Endodermal cell (in vitro differentiated cells): ENCODE measurements at regions not wholly inside any gene's neighbourhood (a gene's known extent, or its start where the extent isn't known, plus 50 kb on each side); places are given as distances from the start of the nearest gene placed in this dataset.

ENCODE experiments used
- DNase-seq: peaks from one replicate; pipeline ENCODE4 v3.0.0-alpha.2; 2017
- H3K27ac ChIP-seq: 2 replicates; pipeline ENCODE4 v1.5.1; 2013; ENCODE audit warnings: mild to moderate bottlenecking, low read depth, low read length, moderate library complexity
- H3K27me3 ChIP-seq: 2 replicates; pipeline ENCODE4 v1.6.1; 2013; ENCODE audit warnings: mild to moderate bottlenecking, low read length, moderate library complexity; ENCODE audit not compliant: insufficient read depth, control insufficient read depth, poor library complexity, severe bottlenecking
- H3K36me3 ChIP-seq: 2 replicates; pipeline ENCODE4 v1.7.0; 2013; ENCODE audit warnings: mild to moderate bottlenecking, low read length, moderate library complexity; ENCODE audit not compliant: control insufficient read depth, insufficient read depth
- H3K4me1 ChIP-seq: one replicate; pipeline ENCODE4 v1.7.0; 2013; ENCODE audit warnings: low read length; ENCODE audit not compliant: control insufficient read depth, insufficient read depth
- H3K4me3 ChIP-seq: 2 replicates; pipeline ENCODE4 v1.5.1; 2013; ENCODE audit warnings: mild to moderate bottlenecking, low read length, moderate library complexity
- H3K9ac ChIP-seq: 2 replicates; pipeline ENCODE4 v1.6.1; 2013; ENCODE audit warnings: mild to moderate bottlenecking, low read length, moderate library complexity; ENCODE audit not compliant: poor library complexity, severe bottlenecking; ENCODE audit errors: extremely low read depth
- H3K9me3 ChIP-seq: 2 replicates; pipeline ENCODE4 v1.6.1; 2013; ENCODE audit warnings: mild to moderate bottlenecking, low read length, moderate library complexity; ENCODE audit not compliant: control insufficient read depth
- H3K27ac Mint-ChIP-seq: 2 replicates; pipeline ENCODE4 v1.8.0; 2020; ENCODE audit warnings: mixed read lengths
- H3K27me3 Mint-ChIP-seq: 2 replicates; pipeline ENCODE4 v1.8.0; 2021; ENCODE audit warnings: mild to moderate bottlenecking, mixed read lengths; ENCODE audit not compliant: insufficient read depth
- H3K36me3 Mint-ChIP-seq: 2 replicates; pipeline ENCODE4 v1.8.0; 2020; ENCODE audit warnings: low read depth, mixed read lengths
- H3K4me1 Mint-ChIP-seq: 2 replicates; pipeline ENCODE4 v1.8.0; 2020; ENCODE audit warnings: mixed read lengths
- H3K4me3 Mint-ChIP-seq: 2 replicates; pipeline ENCODE4 v1.8.0; 2020; ENCODE audit warnings: mild to moderate bottlenecking, moderate library complexity, mixed read lengths
- H3K9me3 Mint-ChIP-seq: 2 replicates; pipeline ENCODE4 v1.8.0; 2020; ENCODE audit warnings: mild to moderate bottlenecking, mixed read lengths
- WGBS, 2 experiments: methylation state at CpG; one replicate each; pipeline versions ENCODE4 v1.1.5 to v1.1.7; 2013; ENCODE audit warnings: missing lambda C conversion rate in 2 of 2, mixed read lengths in 1 of 2; ENCODE audit not compliant: insufficient coverage in 1 of 2, insufficient read length in 1 of 2; 5-methylcytosine and 5-hydroxymethylcytosine counted together
- TF ChIP-seq, protein P1 (sequence below): fragments of 200-600 bp; sonication (generic); conservative IDR thresholded peaks from 2 replicates; pipeline ENCODE4 v1.5.0; 2021; ENCODE audit warnings: antibody characterized with exemption, mild to moderate bottlenecking

DNA sequence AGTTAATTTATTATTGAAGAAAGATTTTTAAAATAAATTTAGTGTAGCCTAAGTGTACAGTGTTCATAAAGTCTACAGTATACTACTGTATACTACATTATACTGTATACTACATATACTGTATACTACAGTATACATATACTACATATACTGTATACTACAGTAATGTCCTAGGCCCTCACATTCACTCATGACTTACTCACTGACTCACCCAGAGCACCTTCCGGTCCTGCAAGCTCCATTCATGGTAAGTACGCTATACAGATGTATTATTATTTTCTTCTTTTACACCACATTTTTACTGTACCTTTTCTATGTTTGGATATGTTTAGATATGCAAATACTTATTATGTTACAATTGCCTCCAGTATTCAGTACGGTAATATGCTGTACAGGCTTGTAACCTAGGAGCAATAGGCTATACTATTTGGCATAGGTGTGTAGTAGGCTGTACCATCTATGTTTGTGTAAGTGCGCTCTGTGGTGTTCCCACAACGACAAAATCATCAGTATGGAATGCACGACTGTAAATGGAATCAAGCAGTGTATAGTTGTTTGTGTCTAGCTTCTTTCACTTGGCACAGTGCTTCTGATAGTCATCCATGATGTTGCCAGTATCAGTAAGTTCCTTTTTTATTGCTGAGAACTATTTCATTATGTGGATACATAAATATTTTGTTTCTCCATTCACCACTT lies 245.7 kb downstream of the MTX2 start:
- Mint-ChIP-seq H3K36me3 (no peaks in the 10 kb centered on the region), H3K27ac (no peak overlapping the region), H3K4me3 (no peak overlapping the region), H3K27me3 (peaks cover 56% of the 10 kb centered on the region), H3K9me3 (no peaks in the 10 kb centered on the region), H3K4me1 (peaks cover 5% of the 10 kb centered on the region)
- Histone ChIP-seq H3K9me3 (no peaks in the 10 kb centered on the region), H3K4me3 (no peak overlapping the region), H3K27ac (no peak overlapping the region), H3K36me3 (no peaks in the 10 kb centered on the region), H3K27me3 (peaks cover 26% of the 10 kb centered on the region), H3K4me1 (no peaks in the 10 kb centered on the region), H3K9ac (no peak overlapping the region)
- TF ChIP-seq, protein P1, sequence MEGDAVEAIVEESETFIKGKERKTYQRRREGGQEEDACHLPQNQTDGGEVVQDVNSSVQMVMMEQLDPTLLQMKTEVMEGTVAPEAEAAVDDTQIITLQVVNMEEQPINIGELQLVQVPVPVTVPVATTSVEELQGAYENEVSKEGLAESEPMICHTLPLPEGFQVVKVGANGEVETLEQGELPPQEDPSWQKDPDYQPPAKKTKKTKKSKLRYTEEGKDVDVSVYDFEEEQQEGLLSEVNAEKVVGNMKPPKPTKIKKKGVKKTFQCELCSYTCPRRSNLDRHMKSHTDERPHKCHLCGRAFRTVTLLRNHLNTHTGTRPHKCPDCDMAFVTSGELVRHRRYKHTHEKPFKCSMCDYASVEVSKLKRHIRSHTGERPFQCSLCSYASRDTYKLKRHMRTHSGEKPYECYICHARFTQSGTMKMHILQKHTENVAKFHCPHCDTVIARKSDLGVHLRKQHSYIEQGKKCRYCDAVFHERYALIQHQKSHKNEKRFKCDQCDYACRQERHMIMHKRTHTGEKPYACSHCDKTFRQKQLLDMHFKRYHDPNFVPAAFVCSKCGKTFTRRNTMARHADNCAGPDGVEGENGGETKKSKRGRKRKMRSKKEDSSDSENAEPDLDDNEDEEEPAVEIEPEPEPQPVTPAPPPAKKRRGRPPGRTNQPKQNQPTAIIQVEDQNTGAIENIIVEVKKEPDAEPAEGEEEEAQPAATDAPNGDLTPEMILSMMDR: no peak
- 88 to 100% methylated on average over 1 to 6 of the region's 6 CpGs for WGBS, 2 experiments
- no peak for DNase-seq

DNA sequence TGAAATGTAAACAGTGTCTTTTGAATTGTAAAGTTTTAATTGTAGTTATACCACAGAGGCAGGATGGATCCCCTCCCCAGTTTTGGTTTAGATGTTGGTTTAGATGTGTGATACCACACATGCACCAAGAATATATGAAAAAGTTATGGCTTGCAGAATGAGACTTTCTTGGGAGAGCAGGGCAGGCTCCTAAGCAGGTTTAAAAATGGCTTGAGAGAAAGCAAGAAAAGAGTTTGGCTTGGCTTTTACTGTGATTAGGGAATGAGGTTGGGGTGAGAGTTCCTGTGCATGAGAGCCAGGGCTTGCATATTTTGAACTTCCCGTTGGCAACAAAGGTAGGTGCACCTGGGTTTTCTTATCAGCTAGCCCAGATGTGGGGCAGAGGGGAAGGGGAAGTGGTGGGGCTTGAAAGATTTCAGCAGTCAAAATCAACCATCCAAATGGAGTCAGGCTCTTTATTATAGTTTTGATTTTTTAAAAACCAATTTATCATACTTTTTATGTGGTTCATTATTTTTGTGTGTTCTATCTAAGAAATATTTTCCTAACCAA lies 246.9 kb downstream of the MTX2 start:
- no peaks in the 10 kb centered on the region for H3K9me3 Mint-ChIP-seq
- H3K4me1 ChIP-seq: no peaks in the 10 kb centered on the region
- no peaks in the 10 kb centered on the region for H3K36me3 Mint-ChIP-seq
- DNase-seq: no peak
- H3K4me3 Mint-ChIP-seq: no peak overlapping the region
- H3K9ac ChIP-seq: no peak overlapping the region
- H3K9me3 ChIP-seq: no peaks in the 10 kb centered on the region
- peaks cover 5% of the 10 kb centered on the region for H3K4me1 Mint-ChIP-seq
- H3K27ac ChIP-seq: no peak overlapping the region
- peaks cover 38% of the 10 kb centered on the region for H3K27me3 ChIP-seq
- TF ChIP-seq, protein P1: no peak
- H3K36me3 ChIP-seq: no peaks in the 10 kb centered on the region
- no peak overlapping the region for H3K4me3 ChIP-seq
- H3K27me3 Mint-ChIP-seq: peaks cover 60% of the 10 kb centered on the region
- no peak overlapping the region for H3K27ac Mint-ChIP-seq
- WGBS, 2 experiments: 57% methylated on average over 1 of the region's 1 CpG; no CpG with 5 or more reads in 1 of the 2 experiments

DNA sequence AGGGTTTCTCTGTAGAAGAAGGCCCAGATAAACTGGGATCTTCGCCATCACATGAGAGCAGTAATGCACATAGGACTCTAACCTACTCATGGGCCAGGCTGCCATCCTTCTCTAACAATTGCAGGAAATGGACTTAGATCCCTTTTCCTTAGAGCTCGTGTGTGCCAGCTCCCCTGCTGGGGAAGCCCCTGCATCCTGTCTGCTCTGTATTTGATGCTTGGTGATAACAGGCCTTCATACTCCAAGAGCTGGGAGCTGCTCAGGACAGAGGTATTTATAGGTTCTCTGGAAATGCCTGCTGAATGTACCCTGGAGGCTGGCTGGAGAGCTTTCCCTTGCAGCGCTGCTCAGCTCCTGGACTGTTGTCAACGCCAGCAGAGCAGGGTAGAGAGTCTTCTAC lies 249.6 kb downstream of the MTX2 start:
- WGBS, 2 experiments: 48 to 68% methylated on average over 3 to 4 of the region's 4 CpGs
- Histone ChIP-seq H3K9ac (no peak overlapping the region), H3K36me3 (no peaks in the 10 kb centered on the region), H3K9me3 (no peaks in the 10 kb centered on the region), H3K27ac (no peak overlapping the region), H3K27me3 (peaks cover 39% of the 10 kb centered on the region), H3K4me1 (no peaks in the 10 kb centered on the region), H3K4me3 (no peak overlapping the region)
- no peaks in the 10 kb centered on the region for H3K36me3 Mint-ChIP-seq
- H3K9me3 Mint-ChIP-seq: no peaks in the 10 kb centered on the region
- no peak overlapping the region for H3K4me3 Mint-ChIP-seq
- peak; percentile 70 for DNase-seq
- peaks cover 5% of the 10 kb centered on the region for H3K4me1 Mint-ChIP-seq
- TF ChIP-seq, protein P1: no peak
- H3K27me3 Mint-ChIP-seq: peaks cover 69% of the 10 kb centered on the region
- H3K27ac Mint-ChIP-seq: no peak overlapping the region
